Activated CD4-positive, alpha-beta T cell treated with anti-CD3 and anti-CD28 coated beads, Interleukin-2, Interleukin-6, amounts not matched to agents 100 ng/mL and 50 ng/mL, durations not matched to agents 16 hours and 8 hours (primary cell): ENCODE measurements at regions not wholly inside any gene's neighbourhood (a gene's known extent, or its start where the extent isn't known, plus 50 kb on each side); places are given as distances from the start of the nearest gene placed in this dataset.
"Not testable (repeated sequence)": the region's sequence is repeated elsewhere in the genome, so short reads cannot be mapped to it uniquely, and the experiment has no call there.

Experiments
- DNase-seq: peaks from one replicate; pipeline ENCODE4 v3.0.0-alpha.2; 2020

- peak; percentile 91 for DNase-seq
Measured at GRCh38 chr17:30731210-30732132, 93.0 kb downstream of the CRLF3 start.

- DNase-seq: not testable (repeated sequence)
Measured at GRCh38 chr17:30730837-30731209, 93.7 kb downstream of the CRLF3 start.

GRCh38 chr17:30730171-30730836 is 94.2 kb downstream of the CRLF3 start:
- DNase-seq: not testable (repeated sequence)

GRCh38 chr17:30729471-30730170 is 94.9 kb downstream of the CRLF3 start:
- not testable (repeated sequence) for DNase-seq

GRCh38 chr17:30727517-30727916 is 97.0 kb downstream of the CRLF3 start:
- not testable (repeated sequence) for DNase-seq

- not testable (repeated sequence) for DNase-seq
Measured at GRCh38 chr17:30726734-30727133, 97.8 kb downstream of the CRLF3 start.

- DNase-seq: not testable (repeated sequence)
Measured at GRCh38 chr17:30726310-30726709, 98.2 kb downstream of the CRLF3 start.

GRCh38 chr17:30724034-30724650 is 100.3 kb downstream of the CRLF3 start:
- not testable (repeated sequence) for DNase-seq

- DNase-seq: not testable (repeated sequence)
Measured at GRCh38 chr17:30722114-30722780, 102.2 kb downstream of the CRLF3 start.

- DNase-seq: not testable (repeated sequence)
Measured at GRCh38 chr17:30720971-30721370, 103.5 kb downstream of the CRLF3 start.

- DNase-seq: no peak
Measured at GRCh38 chr17:30720013-30720471, 104.5 kb downstream of the CRLF3 start.

- DNase-seq: peak; percentile 83
Measured at GRCh38 chr17:30719131-30719973, 105.1 kb downstream of the CRLF3 start.

- DNase-seq: not testable (repeated sequence)
Measured at GRCh38 chr17:30718691-30719090, 105.8 kb downstream of the CRLF3 start.

GRCh38 chr17:30718099-30718447 is 106.4 kb downstream of the CRLF3 start:
- DNase-seq: not testable (repeated sequence)

GRCh38 chr17:30717291-30718098 is 107.0 kb downstream of the CRLF3 start:
- DNase-seq: no peak

GRCh38 chr17:30716461-30717290 is 107.8 kb downstream of the CRLF3 start:
- peak; percentile 26 for DNase-seq

- peak; percentile 76 for DNase-seq
Measured at GRCh38 chr17:30714825-30715622, 109.5 kb downstream of the CRLF3 start.

GRCh38 chr17:30713805-30714204 is 110.7 kb downstream of the CRLF3 start:
- DNase-seq: not testable (repeated sequence)
